A549 (cell line): ENCODE measurements at regions not wholly inside any gene's neighbourhood (a gene's known extent, or its start where the extent isn't known, plus 50 kb on each side); places are given as distances from the start of the nearest gene placed in this dataset.
A peak's percentile ranks its signal among the peaks of the same experiment; 100 is the strongest.

Source experiments
- ATAC-seq, 2 experiments: fragments of 200-7000 bp in 1 of 2; fragments of >200 bp in 1 of 2; cut with Nextera tagmentation in 1 of 2; cut with Tn5 transposase in 1 of 2; 3 replicates each; pipeline versions ENCODE4 v1.8.0 to v1.9.1; 2018 to 2020; ENCODE audit warnings: mild to moderate bottlenecking in 1 of 2, moderate library complexity in 1 of 2
- CTCF ChIA-PET: fragments of 300-600 bp; sonication (Branson Sonifier 250); formaldehyde crosslinking; extraction: SDS; loops from one replicate; lab custom pipeline; 2021; ENCODE audit warnings: antibody characterized with exemption, inconsistent platforms; lab: Yijun Ruan, JAX
- POLR2A ChIA-PET: fragments of 350-600 bp; formaldehyde crosslinking; extraction: SDS; loops from one replicate; lab custom pipeline; 2021; ENCODE audit warnings: antibody characterized with exemption, inconsistent platforms; lab: Yijun Ruan, JAX
- DNase-seq, 2 experiments: peaks; one replicate each; pipeline versions ENCODE4 v3.0.0 to v3.0.0-alpha.2; 2011 to 2016; ENCODE audit warnings: low read depth in 1 of 2, low spot score in 1 of 2
- FAIRE-seq: peaks from 2 replicates; lab custom pipeline; 2011; peaks lifted over from hg19 to GRCh38; lab: Jason Lieb, UNC
- H3K27ac ChIP-seq, 2 experiments: fragments of >200 bp; sonication (Bioruptor Twin); formaldehyde crosslinking; 3 replicates each; pipeline ENCODE4 v1.5.1; 2016 to 2017
- H3K4me1 ChIP-seq: fragments of >200 bp; sonication (Bioruptor Twin); formaldehyde crosslinking; 3 replicates; pipeline ENCODE4 v1.6.1; 2016
- H3K4me2 ChIP-seq: fragments of >200 bp; sonication (Bioruptor Twin); formaldehyde crosslinking; 3 replicates; pipeline ENCODE4 v1.6.1; 2016
- H3K4me3 ChIP-seq: fragments of >200 bp; sonication (Bioruptor Twin); formaldehyde crosslinking; 3 replicates; pipeline ENCODE4 v1.5.1; 2016
- H3K9me3 ChIP-seq: fragments of >200 bp; sonication (Bioruptor Twin); formaldehyde crosslinking; 3 replicates; pipeline ENCODE4 v1.6.1; 2016
- CBX2 ChIP-seq: fragments of 200-600 bp; sonication (generic); IDR thresholded peaks from 2 replicates; pipeline ENCODE4 v1.6.1; 2016; ENCODE audit warnings: low read depth, mild to moderate bottlenecking, borderline replicate concordance
- CEBPB ChIP-seq, 2 experiments: fragments of >200 bp in 1 of 2; sonication (Bioruptor Twin) in 1 of 2; formaldehyde crosslinking in 1 of 2; IDR thresholded peaks; 2 replicates each; pipeline ENCODE4 v1.6.1; 2012 to 2016
- EP300 ChIP-seq, 2 experiments: fragments of >200 bp; sonication (Bioruptor Twin); formaldehyde crosslinking; IDR thresholded peaks; 2 replicates in 1 of 2; 3 replicates in 1 of 2; pipeline ENCODE4 v1.6.1; 2016 to 2017
- FOSL2 ChIP-seq, 2 experiments: fragments of 450-650 bp in 1 of 2; fragments of >200 bp in 1 of 2; sonication (Bioruptor Twin) in 1 of 2; formaldehyde crosslinking; IDR thresholded peaks; 2 replicates each; pipeline versions ENCODE4 v1.5.0 to v1.6.1; 2016 to 2020; ENCODE audit warnings: mild to moderate bottlenecking in 1 of 2, moderate library complexity in 1 of 2
- FOXS1 ChIP-seq: fragments of 250-450 bp; sonication (Bioruptor Pico); IDR thresholded peaks from 2 replicates; pipeline ENCODE4 v1.5.0; 2020; ENCODE audit warnings: mild to moderate bottlenecking, moderate library complexity
- GATA3 ChIP-seq: IDR thresholded peaks from 2 replicates; pipeline ENCODE4 v1.6.1; 2012; ENCODE audit warnings: borderline replicate concordance
- HDAC2 ChIP-seq: fragments of 200-600 bp; sonication (generic); IDR thresholded peaks from 2 replicates; pipeline ENCODE4 v1.6.1; 2016
- HEYL ChIP-seq: fragments of 250-450 bp; sonication (Bioruptor Pico); IDR thresholded peaks from 2 replicates; pipeline ENCODE4 v1.8.0; 2021; ENCODE audit warnings: mild to moderate bottlenecking, moderate library complexity
- JUN ChIP-seq, 2 experiments: fragments of >200 bp; sonication (Bioruptor Twin); formaldehyde crosslinking; IDR thresholded peaks; 2 replicates in 1 of 2; 3 replicates in 1 of 2; pipeline ENCODE4 v1.6.1; 2016 to 2017
- JUNB ChIP-seq: fragments of >200 bp; sonication (Bioruptor Twin); formaldehyde crosslinking; IDR thresholded peaks from 2 replicates; pipeline ENCODE4 v1.6.1; 2016
- RAD21 ChIP-seq, 2 experiments: fragments of >200 bp in 1 of 2; sonication (Bioruptor Twin) in 1 of 2; formaldehyde crosslinking in 1 of 2; IDR thresholded peaks in 1 of 2; conservative IDR thresholded peaks in 1 of 2; 2 replicates in 1 of 2; 3 replicates in 1 of 2; pipeline ENCODE4 v1.6.1; 2012 to 2018; ENCODE audit warnings: inconsistent platforms in 1 of 2
- REST ChIP-seq: fragments of 200-600 bp; sonication (generic); IDR thresholded peaks from 2 replicates; pipeline ENCODE4 v1.6.1; 2016; ENCODE audit warnings: antibody characterized with exemption, mild to moderate bottlenecking, moderate library complexity
- SMC3 ChIP-seq: fragments of >200 bp; sonication (Bioruptor Twin); formaldehyde crosslinking; IDR thresholded peaks from 3 replicates; pipeline ENCODE4 v1.6.1; 2018; ENCODE audit warnings: inconsistent platforms
- TP53 ChIP-seq: fragments of 250-450 bp; sonication (Bioruptor Pico); IDR thresholded peaks from 2 replicates; pipeline ENCODE4 v1.5.0; 2021; ENCODE audit warnings: mild to moderate bottlenecking, moderate library complexity
- ZFP36 ChIP-seq: fragments of 450-650 bp; IDR thresholded peaks from 2 replicates; pipeline ENCODE4 v1.6.1; 2014; ENCODE audit warnings: borderline replicate concordance; ENCODE audit not compliant: partially characterized antibody
- WGBS: methylation state at CpG from one replicate; pipeline ENCODE4 v1.1.6; 2017; ENCODE audit errors: missing lambda C conversion rate; 5-methylcytosine and 5-hydroxymethylcytosine counted together
- TF ChIP-seq, protein P1 (sequence below): fragments of >200 bp; sonication (Bioruptor Twin); formaldehyde crosslinking; IDR thresholded peaks from 2 replicates; pipeline ENCODE4 v1.6.1; 2016
- TF ChIP-seq, protein P2 (sequence below): fragments of >200 bp; sonication (Bioruptor Twin); formaldehyde crosslinking; IDR thresholded peaks from 3 replicates; pipeline ENCODE4 v1.6.1; 2016

DNA sequence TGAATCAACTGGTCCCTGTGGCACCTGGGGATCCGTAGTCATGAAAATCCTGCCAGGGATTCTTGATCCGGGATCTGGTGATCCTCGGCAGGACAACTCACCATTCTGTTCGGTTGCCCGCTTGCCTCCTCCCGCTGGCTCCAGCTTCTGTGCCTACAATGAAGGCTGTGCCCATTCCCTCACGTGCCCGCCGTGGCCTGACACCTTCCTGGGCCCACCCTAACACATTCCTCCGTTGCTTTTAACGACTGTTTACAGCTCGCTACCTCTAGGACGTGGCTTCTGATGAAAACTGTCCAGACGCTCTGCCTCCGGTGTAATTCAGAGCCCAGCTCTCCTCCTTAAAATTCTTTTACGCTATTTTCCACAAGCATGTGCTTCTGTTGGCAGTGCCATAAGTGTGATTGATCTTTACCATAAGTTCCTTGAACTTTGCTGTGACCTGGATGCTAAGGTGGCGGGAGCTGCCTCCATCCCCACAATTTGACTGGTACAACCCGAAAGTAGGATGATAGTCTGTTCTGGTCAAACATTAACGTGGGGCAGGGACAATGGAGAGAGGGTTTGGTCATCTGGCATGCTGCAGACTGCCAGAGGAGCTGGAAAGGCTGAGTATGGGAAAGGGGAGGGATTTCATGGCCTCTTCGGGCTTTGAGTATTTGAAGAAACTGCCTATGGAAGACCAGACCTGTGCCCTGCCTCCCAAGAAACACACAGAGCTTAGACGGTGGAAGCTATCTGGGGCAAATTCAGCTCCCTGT, 206.8 kb upstream of the TNP1 start (continued):
- TF ChIP-seq REST = no peak
- TF ChIP-seq RAD21 (conservative IDR thresholded peaks at IDR 0.05 in 1 of 2, IDR thresholded peaks at IDR 0.05 in 1 of 2) = no peak
- no peak for TF ChIP-seq HEYL (CRISPR knock-in tag)

GRCh38 chr2:217065695-217066405, 206.0 kb upstream of the TNP1 start:
- peak overlapping the region; percentile 46 for H3K4me2 ChIP-seq
- no peak for FAIRE-seq
- peak overlapping the region; percentile 26 to 31; a peak in 3 of 6 replicates for H3K27ac ChIP-seq
- H3K4me1 ChIP-seq = peaks cover 22% of the 10 kb centered on the region
- POLR2A ChIA-PET = no interaction called here
- TF ChIP-seq FOXS1 (CRISPR knock-in tag) = no peak
- peak; percentile 58 to 81; a peak in 2 of 5 replicates for TF ChIP-seq JUN (IDR thresholded peaks at IDR 0.05)
- TF ChIP-seq ZFP36 = no peak
- no peak for TF ChIP-seq HEYL (CRISPR knock-in tag)
- TF ChIP-seq, protein P1, sequence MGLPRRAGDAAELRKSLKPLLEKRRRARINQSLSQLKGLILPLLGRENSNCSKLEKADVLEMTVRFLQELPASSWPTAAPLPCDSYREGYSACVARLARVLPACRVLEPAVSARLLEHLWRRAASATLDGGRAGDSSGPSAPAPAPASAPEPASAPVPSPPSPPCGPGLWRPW = peak; percentile 96
- TF ChIP-seq GATA3 = peak; percentile 83
- TF ChIP-seq FOSL2 (IDR thresholded peaks at IDR 0.05) = peak; percentile 73; the same call in 1 of the 2 replicates
- TF ChIP-seq FOSL2 (CRISPR knock-in tag; IDR thresholded peaks at IDR 0.05) = peak; percentile 84
- TF ChIP-seq JUNB = peak; percentile 87
- TF ChIP-seq TP53 (CRISPR knock-in tag) = no peak
- peak; percentile 31; the same call in 1 of the 3 replicates for TF ChIP-seq SMC3
- peak; percentile 1 to 47; a peak in 2 of 5 replicates for TF ChIP-seq RAD21 (conservative IDR thresholded peaks at IDR 0.05 in 1 of 2, IDR thresholded peaks at IDR 0.05 in 1 of 2)
- TF ChIP-seq CEBPB (IDR thresholded peaks at IDR 0.05) = peak; percentile 97 to 98
- peak in 1 of 2 experiments; percentile 68; a peak in 2 of 5 replicates for TF ChIP-seq EP300 (IDR thresholded peaks at IDR 0.05)
- TF ChIP-seq CBX2 = no peak
- TF ChIP-seq, protein P2, sequence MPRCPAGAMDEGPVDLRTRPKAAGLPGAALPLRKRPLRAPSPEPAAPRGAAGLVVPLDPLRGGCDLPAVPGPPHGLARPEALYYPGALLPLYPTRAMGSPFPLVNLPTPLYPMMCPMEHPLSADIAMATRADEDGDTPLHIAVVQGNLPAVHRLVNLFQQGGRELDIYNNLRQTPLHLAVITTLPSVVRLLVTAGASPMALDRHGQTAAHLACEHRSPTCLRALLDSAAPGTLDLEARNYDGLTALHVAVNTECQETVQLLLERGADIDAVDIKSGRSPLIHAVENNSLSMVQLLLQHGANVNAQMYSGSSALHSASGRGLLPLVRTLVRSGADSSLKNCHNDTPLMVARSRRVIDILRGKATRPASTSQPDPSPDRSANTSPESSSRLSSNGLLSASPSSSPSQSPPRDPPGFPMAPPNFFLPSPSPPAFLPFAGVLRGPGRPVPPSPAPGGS = peak; percentile 78; the same call in 1 of the 3 replicates
- TF ChIP-seq, all 56 proteins: peak for 10
- peak in 1 of 2 experiments; percentile 88 for DNase-seq
- no peak overlapping the region for H3K4me3 ChIP-seq
- CTCF ChIA-PET = no interaction called here
- peak; percentile 67 to 88 for ATAC-seq
- WGBS = 23% methylated on average over 7 of the region's 7 CpGs
- peaks cover 16% of the 10 kb centered on the region; the same call in 2 of the 3 replicates for H3K9me3 ChIP-seq

GRCh38 chr2:217065012-217065290, 205.1 kb upstream of the TNP1 start:
- no peak overlapping the region for H3K4me2 ChIP-seq
- FAIRE-seq (no peak), ATAC-seq (no peak), DNase-seq (no peak)
- peaks cover 22% of the 10 kb centered on the region for H3K4me1 ChIP-seq
- WGBS = 53% methylated on average over 4 of the region's 4 CpGs
- POLR2A ChIA-PET = no interaction called here
- H3K9me3 ChIP-seq = peaks cover 16% of the 10 kb centered on the region; the same call in 2 of the 3 replicates
- no peak overlapping the region for H3K4me3 ChIP-seq
- TF ChIP-seq HDAC2 = no peak
- CTCF ChIA-PET = no interaction called here
- H3K27ac ChIP-seq = no peak overlapping the region
